Middle frontal gyrus (tissue), 1 donor: ENCODE measurements at regions not wholly inside any gene's neighbourhood (a gene's known extent, or its start where the extent isn't known, plus 50 kb on each side); places are given as distances from the start of the nearest gene placed in this dataset.

Experiments used
- DNase-seq: peaks from one replicate; pipeline ENCODE4 v3.0.0-alpha.2; 2015; ENCODE audit warnings: low spot score; ENCODE audit errors: extremely low spot score

- no peak for DNase-seq
These were observed 1168.4 kb downstream of the SLITRK1 start for GRCh38 chr13:82713687-82714405.

GRCh38 chr13:82702513-82702912, 1179.8 kb downstream of the SLITRK1 start:
- no peak for DNase-seq

GRCh38 chr13:82701020-82701419, 1181.3 kb downstream of the SLITRK1 start:
- no peak for DNase-seq

- DNase-seq = no peak
These were observed 1183.3 kb downstream of the SLITRK1 start for GRCh38 chr13:82698941-82699340.

- no peak for DNase-seq
These were observed 1183.9 kb downstream of the SLITRK1 start for GRCh38 chr13:82698383-82698782.

GRCh38 chr13:82693607-82694006, 1188.7 kb downstream of the SLITRK1 start:
- DNase-seq = no peak

GRCh38 chr13:82688400-82688994, 1193.8 kb downstream of the SLITRK1 start:
- DNase-seq = no peak

GRCh38 chr13:82687884-82688283, 1194.4 kb downstream of the SLITRK1 start:
- DNase-seq = peak; percentile 24

- DNase-seq = no peak
These were observed 1200.7 kb downstream of the SLITRK1 start for GRCh38 chr13:82681535-82681934.

GRCh38 chr13:82678052-82678451, 1204.2 kb downstream of the SLITRK1 start:
- DNase-seq = no peak

- DNase-seq = no peak
These were observed 1207.2 kb downstream of the SLITRK1 start for GRCh38 chr13:82675024-82675423.

- no peak for DNase-seq
These were observed 1207.7 kb downstream of the SLITRK1 start for GRCh38 chr13:82674546-82674945.

- no peak for DNase-seq
These were observed 1210.0 kb downstream of the SLITRK1 start for GRCh38 chr13:82672248-82672647.

- DNase-seq = no peak
These were observed 1218.1 kb downstream of the SLITRK1 start for GRCh38 chr13:82664183-82664582.

GRCh38 chr13:82661126-82661525, 1221.1 kb downstream of the SLITRK1 start:
- no peak for DNase-seq

- DNase-seq = no peak
These were observed 1223.5 kb downstream of the SLITRK1 start for GRCh38 chr13:82658811-82659210.

GRCh38 chr13:82657471-82657870, 1224.8 kb downstream of the SLITRK1 start:
- no peak for DNase-seq

GRCh38 chr13:82654861-82655855, 1227.1 kb downstream of the SLITRK1 start:
- no peak for DNase-seq

GRCh38 chr13:82654143-82654542, 1228.1 kb downstream of the SLITRK1 start:
- DNase-seq = no peak

- DNase-seq = no peak
These were observed 1234.7 kb downstream of the SLITRK1 start for GRCh38 chr13:82647540-82647939.

- no peak for DNase-seq
These were observed 1246.2 kb downstream of the SLITRK1 start for GRCh38 chr13:82636119-82636518.

GRCh38 chr13:82634946-82635345, 1247.3 kb downstream of the SLITRK1 start:
- DNase-seq = no peak
